GM12878 (cell line): ENCODE measurements at regions not wholly inside any gene's neighbourhood (a gene's known extent, or its start where the extent isn't known, plus 50 kb on each side); places are given as distances from the start of the nearest gene placed in this dataset.

Source experiments
- ATAC-seq: fragments of 200-7000 bp; cut with Tn5 transposase; 3 replicates; pipeline ENCODE4 v1.9.1; 2020; ENCODE audit warnings: mild to moderate bottlenecking, moderate library complexity
- BruUV-seq: library from RNA; stranded (reverse); fragments of 400-500 nt; replicated peaks from 2 replicates; lab custom pipeline; 2021; lab: Mats Ljungman, UMichigan
- CTCF ChIA-PET: fragments of 300-600 bp; sonication (Branson Sonifier 250); formaldehyde crosslinking; extraction: SDS; loops from one replicate; lab custom pipeline; 2021; ENCODE audit warnings: inconsistent platforms; lab: Yijun Ruan, JAX
- POLR2A ChIA-PET: fragments of 350-600 bp; formaldehyde crosslinking; extraction: SDS; loops from one replicate; lab custom pipeline; 2021; ENCODE audit warnings: inconsistent platforms; lab: Charles Lee
- RAD21 ChIA-PET: fragments of 300-600 bp; sonication (Branson Sonifier 250); formaldehyde crosslinking; loops from one replicate; lab custom pipeline; 2023; ENCODE audit warnings: antibody characterized with exemption; ENCODE audit not compliant: unreplicated experiment; lab: Charles Lee
- SMC1A ChIA-PET: fragments of 300-600 bp; sonication (Branson Sonifier 250); formaldehyde crosslinking; loops from one replicate; lab custom pipeline; 2023; ENCODE audit not compliant: unreplicated experiment, uncharacterized antibody; lab: Charles Lee
- DNase-seq: peaks from one replicate; pipeline ENCODE4 v3.0.0-alpha.2; 2011; ENCODE audit warnings: low read depth, low spot score
- FAIRE-seq: peaks from 3 replicates; lab custom pipeline; 2011; peaks lifted over from hg19 to GRCh38; lab: Jason Lieb, UNC
- H2AFZ ChIP-seq: 2 replicates; pipeline ENCODE4 v1.6.0; 2011; ENCODE audit warnings: low read depth, low read length, control low read depth; ENCODE audit not compliant: control insufficient read depth
- H3K27ac ChIP-seq: 2 replicates; pipeline ENCODE4 v1.5.1; 2011; ENCODE audit warnings: control low read depth; ENCODE audit not compliant: control insufficient read depth, insufficient read depth
- H3K27me3 ChIP-seq, 2 experiments: replicated peaks in 1 of 2; 2 replicates each; pipeline versions ENCODE4 v1.6.0 to v1.6.1; 2011; ENCODE audit warnings: low read length in 1 of 2; ENCODE audit not compliant: control insufficient read depth in 2 of 2, insufficient read depth in 2 of 2
- H3K36me3 ChIP-seq, 2 experiments: 2 replicates each; pipeline ENCODE4 v1.5.1; 2011; ENCODE audit warnings: low read length in 1 of 2; ENCODE audit not compliant: control insufficient read depth in 2 of 2, insufficient read depth in 2 of 2
- H3K4me1 ChIP-seq: 2 replicates; pipeline ENCODE4 v1.6.1; 2011; ENCODE audit warnings: mild to moderate bottlenecking, low read length, moderate library complexity, mixed read lengths; ENCODE audit not compliant: control insufficient read depth, insufficient read depth
- H3K4me2 ChIP-seq: 2 replicates; pipeline ENCODE4 v1.6.0; 2011; ENCODE audit warnings: control low read depth; ENCODE audit not compliant: control insufficient read depth, insufficient read depth
- H3K4me3 ChIP-seq: fragments of 200-600 bp; sonication (generic); 2 replicates; pipeline ENCODE4 v1.5.1; 2016
- H3K79me2 ChIP-seq: 2 replicates; pipeline ENCODE4 v1.6.0; 2011; ENCODE audit warnings: low read length; ENCODE audit not compliant: control insufficient read depth, insufficient read depth
- H3K9ac ChIP-seq: 2 replicates; pipeline ENCODE4 v1.8.0; 2011; ENCODE audit warnings: low read length, control low read depth, mixed read lengths; ENCODE audit not compliant: control insufficient read depth, insufficient read depth
- H3K9me3 ChIP-seq: replicated peaks from 3 replicates; pipeline ENCODE4 v1.5.1; 2011; ENCODE audit warnings: mild to moderate bottlenecking, low read length; ENCODE audit not compliant: control insufficient read depth, insufficient read depth
- H4K20me1 ChIP-seq: 2 replicates; pipeline ENCODE4 v1.6.0; 2011; ENCODE audit not compliant: control insufficient read depth, insufficient read depth
- CHD4 ChIP-seq: fragments of 200-600 bp; sonication (generic); IDR thresholded peaks from 2 replicates; pipeline ENCODE4 v1.6.1; 2016; ENCODE audit warnings: mild to moderate bottlenecking
- ESRRA ChIP-seq: IDR thresholded peaks from 2 replicates; pipeline ENCODE4 v1.6.1; 2012; ENCODE audit warnings: mild to moderate bottlenecking, low read length, improper control_type of control experiment
- HDAC2 ChIP-seq: fragments of 200-600 bp; sonication (generic); IDR thresholded peaks from 2 replicates; pipeline ENCODE4 v1.6.1; 2017
- HDAC6 ChIP-seq: fragments of 200-600 bp; sonication (generic); IDR thresholded peaks from one replicate; pipeline ENCODE4 v1.8.0; 2017; ENCODE audit warnings: antibody characterized with exemption; ENCODE audit not compliant: unreplicated experiment
- NBN ChIP-seq: fragments of 450-650 bp; IDR thresholded peaks from 2 replicates; pipeline ENCODE4 v1.6.1; 2016
- NFXL1 ChIP-seq: fragments of 450-650 bp; IDR thresholded peaks from 2 replicates; pipeline ENCODE4 v1.6.1; 2017; ENCODE audit warnings: antibody characterized with exemption, mild to moderate bottlenecking, borderline replicate concordance
- NFYA ChIP-seq: IDR thresholded peaks from 2 replicates; pipeline ENCODE4 v1.6.1; 2011; ENCODE audit warnings: low read depth, mild to moderate bottlenecking, low read length, improper control_type of control experiment, borderline replicate concordance
- POLR2A ChIP-seq: IDR thresholded peaks from 2 replicates; pipeline ENCODE4 v1.6.1; 2011; ENCODE audit warnings: low read depth, mild to moderate bottlenecking, low read length
- POLR2AphosphoS2 ChIP-seq: IDR thresholded peaks from 2 replicates; pipeline ENCODE4 v1.6.1; 2011; ENCODE audit warnings: low read depth, mild to moderate bottlenecking, low read length, improper control_type of control experiment, moderate library complexity
- POU2F2 ChIP-seq: IDR thresholded peaks from 3 replicates; pipeline ENCODE4 v1.6.1; 2011; ENCODE audit warnings: low read depth, mild to moderate bottlenecking, low read length, borderline replicate concordance
- SUZ12 ChIP-seq: fragments of 200-600 bp; sonication (generic); IDR thresholded peaks from one replicate; pipeline ENCODE4 v1.6.1; 2018; ENCODE audit warnings: antibody characterized with exemption, mild to moderate bottlenecking; ENCODE audit not compliant: unreplicated experiment
- ZNF217 ChIP-seq: fragments of 450-650 bp; IDR thresholded peaks from 2 replicates; pipeline ENCODE4 v1.6.1; 2017; ENCODE audit warnings: antibody characterized with exemption, mild to moderate bottlenecking
- ZNF24 ChIP-seq: fragments of 450-650 bp; IDR thresholded peaks from 2 replicates; pipeline ENCODE4 v1.6.1; 2017; ENCODE audit warnings: antibody characterized with exemption, mild to moderate bottlenecking
- WGBS: methylation state at CpG from one replicate; pipeline ENCODE4 v1.1.6; 2016; ENCODE audit warnings: low lambda C conversion rate; ENCODE audit not compliant: insufficient replicate concordance, insufficient coverage; ENCODE audit errors: missing lambda C conversion rate; 5-methylcytosine and 5-hydroxymethylcytosine counted together
- in situ Hi-C: fragments of 300-500 bp; cut with MboI; formaldehyde crosslinking; loops from 9 replicates; pipeline ENCODE4 v1.14.3; 2018; ENCODE audit warnings: mixed read lengths
- intact Hi-C: fragments of 100-400 bp; cut with micrococcal nuclease; formaldehyde crosslinking; loops from one replicate; pipeline ENCODE4 v1.14.2; 2022; ENCODE audit not compliant: unreplicated experiment
- TF ChIP-seq, protein P1 (sequence below), 3 experiments: IDR thresholded peaks in 2 of 3; conservative IDR thresholded peaks in 1 of 3; 2 replicates each; pipeline ENCODE4 v1.5.1; 2011; ENCODE audit warnings: low read depth in 3 of 3, low read length in 3 of 3, mild to moderate bottlenecking in 3 of 3, control low read depth in 2 of 3, moderate library complexity in 2 of 3, inconsistent platforms in 1 of 3, mixed read lengths in 1 of 3; ENCODE audit not compliant: control insufficient read depth in 2 of 3, insufficient read depth in 1 of 3; ENCODE audit errors: extremely low read depth in 1 of 3
- TF ChIP-seq, protein P2 (sequence below): fragments of 150-350 bp; IDR thresholded peaks from 2 replicates; pipeline ENCODE4 v1.6.1; 2016; ENCODE audit warnings: low read depth, low read length
- TF ChIP-seq, protein P3 (sequence below): fragments of 450-650 bp; conservative IDR thresholded peaks from 2 replicates; pipeline ENCODE4 v1.6.1; 2017; ENCODE audit warnings: mild to moderate bottlenecking, moderate library complexity

DNA sequence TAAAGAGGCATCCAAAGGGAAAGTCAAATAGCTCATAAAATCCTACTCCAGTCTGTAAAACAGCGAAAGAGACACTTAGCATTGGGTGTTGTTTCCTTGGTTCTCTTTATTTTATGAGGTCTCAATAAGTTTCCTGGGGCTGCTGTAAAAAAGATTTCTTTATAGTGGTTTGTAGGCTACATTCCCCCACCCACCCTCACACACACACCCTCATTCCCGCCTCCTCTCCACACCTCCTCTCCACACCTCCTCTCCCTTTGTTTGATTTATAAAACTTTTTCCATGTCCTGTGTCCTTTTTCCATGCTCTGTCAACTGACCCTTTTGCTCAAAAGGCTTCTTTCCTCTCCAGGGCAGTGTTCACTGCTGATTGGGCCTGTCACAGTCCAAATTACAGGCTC, 178.9 kb upstream of the SOX9 start:
- Histone ChIP-seq H3K9me3 (peaks cover 3% of the 10 kb centered on the region; the same call in 1 of the 3 replicates), H4K20me1 (no peaks in the 10 kb centered on the region), H3K36me3 (no peaks in the 10 kb centered on the region), H3K27me3 (no peaks in the 10 kb centered on the region), H3K4me1 (peaks cover 7% of the 10 kb centered on the region; the same call in 1 of the 2 replicates), H3K9ac (no peak overlapping the region), H3K4me3 (no peak overlapping the region), H3K79me2 (no peaks in the 10 kb centered on the region), H3K27ac (no peak overlapping the region), H3K4me2 (no peak overlapping the region), H2AFZ (no peak overlapping the region)
- POLR2A ChIA-PET, result no interaction called here
- no peak for ATAC-seq
- WGBS, result 46% methylated on average over 2 of the region's 2 CpGs
- no peak for DNase-seq
- TF ChIP-seq NFYA, result no peak
- TF ChIP-seq ZNF217, result no peak
- TF ChIP-seq, protein P1, sequence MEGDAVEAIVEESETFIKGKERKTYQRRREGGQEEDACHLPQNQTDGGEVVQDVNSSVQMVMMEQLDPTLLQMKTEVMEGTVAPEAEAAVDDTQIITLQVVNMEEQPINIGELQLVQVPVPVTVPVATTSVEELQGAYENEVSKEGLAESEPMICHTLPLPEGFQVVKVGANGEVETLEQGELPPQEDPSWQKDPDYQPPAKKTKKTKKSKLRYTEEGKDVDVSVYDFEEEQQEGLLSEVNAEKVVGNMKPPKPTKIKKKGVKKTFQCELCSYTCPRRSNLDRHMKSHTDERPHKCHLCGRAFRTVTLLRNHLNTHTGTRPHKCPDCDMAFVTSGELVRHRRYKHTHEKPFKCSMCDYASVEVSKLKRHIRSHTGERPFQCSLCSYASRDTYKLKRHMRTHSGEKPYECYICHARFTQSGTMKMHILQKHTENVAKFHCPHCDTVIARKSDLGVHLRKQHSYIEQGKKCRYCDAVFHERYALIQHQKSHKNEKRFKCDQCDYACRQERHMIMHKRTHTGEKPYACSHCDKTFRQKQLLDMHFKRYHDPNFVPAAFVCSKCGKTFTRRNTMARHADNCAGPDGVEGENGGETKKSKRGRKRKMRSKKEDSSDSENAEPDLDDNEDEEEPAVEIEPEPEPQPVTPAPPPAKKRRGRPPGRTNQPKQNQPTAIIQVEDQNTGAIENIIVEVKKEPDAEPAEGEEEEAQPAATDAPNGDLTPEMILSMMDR (IDR thresholded peaks at IDR 0.05 in 2 of 3, conservative IDR thresholded peaks at IDR 0.05 in 1 of 3; ENCODE audit: control insufficient read depth in 2 of 3, extremely low read depth in 1 of 3, insufficient read depth in 1 of 3, low read depth in 3 of 3, low read length in 3 of 3), result no peak
- no peak for TF ChIP-seq ESRRA
- no peak for TF ChIP-seq NBN
- TF ChIP-seq POLR2A, result no peak
- TF ChIP-seq SUZ12, result no peak
- TF ChIP-seq, protein P2, sequence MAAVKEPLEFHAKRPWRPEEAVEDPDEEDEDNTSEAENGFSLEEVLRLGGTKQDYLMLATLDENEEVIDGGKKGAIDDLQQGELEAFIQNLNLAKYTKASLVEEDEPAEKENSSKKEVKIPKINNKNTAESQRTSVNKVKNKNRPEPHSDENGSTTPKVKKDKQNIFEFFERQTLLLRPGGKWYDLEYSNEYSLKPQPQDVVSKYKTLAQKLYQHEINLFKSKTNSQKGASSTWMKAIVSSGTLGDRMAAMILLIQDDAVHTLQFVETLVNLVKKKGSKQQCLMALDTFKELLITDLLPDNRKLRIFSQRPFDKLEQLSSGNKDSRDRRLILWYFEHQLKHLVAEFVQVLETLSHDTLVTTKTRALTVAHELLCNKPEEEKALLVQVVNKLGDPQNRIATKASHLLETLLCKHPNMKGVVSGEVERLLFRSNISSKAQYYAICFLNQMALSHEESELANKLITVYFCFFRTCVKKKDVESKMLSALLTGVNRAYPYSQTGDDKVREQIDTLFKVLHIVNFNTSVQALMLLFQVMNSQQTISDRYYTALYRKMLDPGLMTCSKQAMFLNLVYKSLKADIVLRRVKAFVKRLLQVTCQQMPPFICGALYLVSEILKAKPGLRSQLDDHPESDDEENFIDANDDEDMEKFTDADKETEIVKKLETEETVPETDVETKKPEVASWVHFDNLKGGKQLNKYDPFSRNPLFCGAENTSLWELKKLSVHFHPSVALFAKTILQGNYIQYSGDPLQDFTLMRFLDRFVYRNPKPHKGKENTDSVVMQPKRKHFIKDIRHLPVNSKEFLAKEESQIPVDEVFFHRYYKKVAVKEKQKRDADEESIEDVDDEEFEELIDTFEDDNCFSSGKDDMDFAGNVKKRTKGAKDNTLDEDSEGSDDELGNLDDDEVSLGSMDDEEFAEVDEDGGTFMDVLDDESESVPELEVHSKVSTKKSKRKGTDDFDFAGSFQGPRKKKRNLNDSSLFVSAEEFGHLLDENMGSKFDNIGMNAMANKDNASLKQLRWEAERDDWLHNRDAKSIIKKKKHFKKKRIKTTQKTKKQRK, result no peak
- TF ChIP-seq ZNF24, result no peak
- TF ChIP-seq NFXL1, result no peak
- no peak for TF ChIP-seq HDAC6
- no peak for TF ChIP-seq CHD4
- TF ChIP-seq POLR2AphosphoS2, result no peak
- TF ChIP-seq POU2F2, result no peak
- no peak for TF ChIP-seq HDAC2
- TF ChIP-seq, protein P3, sequence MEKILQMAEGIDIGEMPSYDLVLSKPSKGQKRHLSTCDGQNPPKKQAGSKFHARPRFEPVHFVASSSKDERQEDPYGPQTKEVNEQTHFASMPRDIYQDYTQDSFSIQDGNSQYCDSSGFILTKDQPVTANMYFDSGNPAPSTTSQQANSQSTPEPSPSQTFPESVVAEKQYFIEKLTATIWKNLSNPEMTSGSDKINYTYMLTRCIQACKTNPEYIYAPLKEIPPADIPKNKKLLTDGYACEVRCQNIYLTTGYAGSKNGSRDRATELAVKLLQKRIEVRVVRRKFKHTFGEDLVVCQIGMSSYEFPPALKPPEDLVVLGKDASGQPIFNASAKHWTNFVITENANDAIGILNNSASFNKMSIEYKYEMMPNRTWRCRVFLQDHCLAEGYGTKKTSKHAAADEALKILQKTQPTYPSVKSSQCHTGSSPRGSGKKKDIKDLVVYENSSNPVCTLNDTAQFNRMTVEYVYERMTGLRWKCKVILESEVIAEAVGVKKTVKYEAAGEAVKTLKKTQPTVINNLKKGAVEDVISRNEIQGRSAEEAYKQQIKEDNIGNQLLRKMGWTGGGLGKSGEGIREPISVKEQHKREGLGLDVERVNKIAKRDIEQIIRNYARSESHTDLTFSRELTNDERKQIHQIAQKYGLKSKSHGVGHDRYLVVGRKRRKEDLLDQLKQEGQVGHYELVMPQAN, result no peak
- RAD21 ChIA-PET, result no interaction called here
- CTCF ChIA-PET, result no interaction called here
- BruUV-seq, result no TSS peak
- SMC1A ChIA-PET, result no interaction called here
- in situ Hi-C loops (no loop called here), intact Hi-C loops (no loop called here)
- FAIRE-seq, result no peak
